Natural killer cell (primary cell): ENCODE measurements at regions not wholly inside any gene's neighbourhood (a gene's known extent, or its start where the extent isn't known, plus 50 kb on each side); places are given as distances from the start of the nearest gene placed in this dataset.

Source experiments
- ATAC-seq, 3 donors: fragments of 150-1000 bp in 2 of 3; fragments of 200-7000 bp in 1 of 3; cut with Tn5 transposase; 1 replicate in 1 of 3; 2 replicates in 2 of 3; pipeline ENCODE4 v1.10.0; 2021; ENCODE audit warnings: mild to moderate bottlenecking in 2 of 3, moderate library complexity in 2 of 3
- DNase-seq, 2 donors: peaks; one replicate each; pipeline versions ENCODE4 v3.0.0 to v3.0.0-alpha.2; 2013 to 2021; ENCODE audit warnings: mixed read lengths in 1 of 2
- H3K27ac ChIP-seq: one replicate; pipeline ENCODE4 v1.5.1; 2013; ENCODE audit warnings: mild to moderate bottlenecking, low read length
- H3K27me3 ChIP-seq: one replicate; pipeline ENCODE4 v1.6.1; 2013; ENCODE audit warnings: low read length; ENCODE audit not compliant: control insufficient read depth, insufficient read depth
- H3K36me3 ChIP-seq: one replicate; pipeline ENCODE4 v1.6.1; 2013; ENCODE audit warnings: low read length; ENCODE audit not compliant: control insufficient read depth, insufficient read depth
- H3K4me1 ChIP-seq: one replicate; pipeline ENCODE4 v1.6.1; 2013; ENCODE audit warnings: low read length; ENCODE audit not compliant: control insufficient read depth, insufficient read depth
- H3K4me3 ChIP-seq: one replicate; pipeline ENCODE4 v1.5.1; 2013; ENCODE audit warnings: low read length
- H3K9me3 ChIP-seq: one replicate; pipeline ENCODE4 v1.6.1; 2013; ENCODE audit warnings: low read length; ENCODE audit not compliant: control insufficient read depth, insufficient read depth
- H3K27ac Mint-ChIP-seq, 2 donors: one replicate each; pipeline ENCODE4 v1.8.0; 2022; ENCODE audit warnings: mild to moderate bottlenecking in 2 of 2, mixed read lengths in 2 of 2, moderate library complexity in 1 of 2
- H3K27me3 Mint-ChIP-seq, 2 donors: one replicate each; pipeline ENCODE4 v1.8.0; 2022; ENCODE audit warnings: low read depth in 2 of 2, mixed read lengths in 2 of 2
- H3K36me3 Mint-ChIP-seq: one replicate; pipeline ENCODE4 v1.8.0; 2022; ENCODE audit warnings: mixed read lengths
- H3K4me1 Mint-ChIP-seq, 2 donors: one replicate each; pipeline ENCODE4 v1.8.0; 2022; ENCODE audit warnings: mixed read lengths in 2 of 2
- H3K4me3 Mint-ChIP-seq: one replicate; pipeline ENCODE4 v1.8.0; 2022; ENCODE audit warnings: mild to moderate bottlenecking, moderate library complexity, mixed read lengths
- H3K9me3 Mint-ChIP-seq, 2 donors: one replicate each; pipeline ENCODE4 v1.8.0; 2022; ENCODE audit warnings: mixed read lengths in 2 of 2
- CTCF ChIP-seq: fragments of 200-600 bp; IDR thresholded peaks from one replicate; pipeline ENCODE4 v1.8.0; 2022; ENCODE audit warnings: antibody characterized with exemption
- WGBS: methylation state at CpG from one replicate; pipeline ENCODE4 v1.1.7; 2013; ENCODE audit warnings: missing lambda C conversion rate; ENCODE audit not compliant: insufficient coverage; 5-methylcytosine and 5-hydroxymethylcytosine counted together
- intact Hi-C: fragments of 100-400 bp; cut with micrococcal nuclease; formaldehyde crosslinking; loops from one replicate; pipeline ENCODE4 v1.14.2; 2022

DNA sequence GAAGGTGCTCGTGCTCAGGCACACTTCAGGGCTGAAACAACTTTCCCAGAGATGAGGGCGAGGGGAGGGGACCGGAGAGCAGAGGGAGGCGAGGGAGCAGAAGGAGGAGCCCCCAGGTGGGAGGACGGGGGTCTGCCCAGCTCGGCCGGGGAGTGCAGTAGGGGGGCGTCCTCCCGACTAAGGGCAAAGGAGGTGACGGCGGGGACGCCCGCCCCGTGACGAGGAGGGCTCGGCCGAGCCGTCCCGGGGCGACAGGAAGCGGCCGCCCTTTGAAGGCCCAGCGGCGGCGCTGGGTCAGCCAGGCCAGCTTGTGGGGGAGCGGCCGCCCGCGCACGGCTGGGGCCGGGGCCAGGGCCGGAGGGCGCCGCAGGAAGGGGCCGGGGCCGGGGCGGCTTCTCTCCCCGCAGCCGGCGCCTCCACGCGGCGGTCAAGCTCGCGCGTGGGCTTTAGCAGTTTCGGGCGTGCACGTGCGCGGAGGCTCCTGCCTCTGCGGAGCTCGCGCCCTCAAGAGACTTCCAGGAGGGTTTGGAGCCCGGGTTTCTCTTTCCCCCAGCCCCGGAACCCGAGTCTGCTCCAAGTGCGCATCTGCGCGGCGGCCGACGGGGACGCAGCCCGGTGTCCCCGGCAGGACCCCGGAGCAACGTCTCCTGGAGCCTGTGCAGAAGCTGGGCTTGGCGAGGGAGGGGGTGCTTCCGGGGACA is 100.8 kb upstream of the SLC45A1 start:
- WGBS: 4% methylated on average over 70 of the region's 70 CpGs
- Histone ChIP-seq H3K4me3 (peak overlapping the region; percentile 45), H3K27me3 (peaks cover 4% of the 10 kb centered on the region), H3K4me1 (peaks cover 24% of the 10 kb centered on the region), H3K9me3 (no peaks in the 10 kb centered on the region), H3K36me3 (no peaks in the 10 kb centered on the region), H3K27ac (peak overlapping the region; percentile 58)
- no peaks in the 10 kb centered on the region for H3K36me3 Mint-ChIP-seq
- intact Hi-C loops: loop anchor here (10.0 kb wide), 1 partner anchor 102 kb away; no protein-coding TSS in a partner anchor
- ATAC-seq (peak; percentile 40 to 63 (median 62)), DNase-seq (peak; percentile 33 to 41)
- peaks cover 23 to 31% of the 10 kb centered on the region in 2 donors for H3K27me3 Mint-ChIP-seq
- peaks cover 5 to 31% of the 10 kb centered on the region in 2 donors for H3K4me1 Mint-ChIP-seq
- peak overlapping the region in 1 of 2 donors; percentile 67 for H3K27ac Mint-ChIP-seq
- peak overlapping the region; percentile 71 for H3K4me3 Mint-ChIP-seq
- no peak for TF ChIP-seq CTCF
- H3K9me3 Mint-ChIP-seq: no peaks in the 10 kb centered on the region

DNA sequence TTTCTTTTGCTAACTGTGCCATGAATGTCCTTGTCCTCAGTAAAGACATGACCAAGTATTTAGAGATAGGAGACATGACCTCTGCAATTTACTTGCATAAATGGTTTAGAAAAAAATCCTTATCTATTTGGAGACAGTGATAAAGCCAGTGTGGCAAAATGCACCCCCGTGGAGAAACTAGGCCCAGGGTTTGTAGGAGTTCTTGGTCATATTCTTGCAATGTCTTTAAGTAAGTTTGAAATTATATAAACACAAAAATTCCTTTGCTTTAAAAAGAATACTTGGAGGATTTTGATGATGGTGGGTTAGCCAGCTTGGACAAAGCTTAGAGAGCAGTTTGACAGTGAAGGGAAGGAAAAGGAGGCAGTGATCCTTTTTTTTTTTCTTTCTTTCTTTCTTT is 101.9 kb upstream of the SLC45A1 start:
- Histone ChIP-seq H3K4me3 (no peak overlapping the region), H3K9me3 (no peaks in the 10 kb centered on the region), H3K27ac (no peak overlapping the region), H3K36me3 (no peaks in the 10 kb centered on the region), H3K27me3 (peaks cover 7% of the 10 kb centered on the region), H3K4me1 (peaks cover 24% of the 10 kb centered on the region)
- DNase-seq: no peak
- no peak for TF ChIP-seq CTCF
- no peak for ATAC-seq
- Mint-ChIP-seq H3K27me3 (peaks cover 34 to 36% of the 10 kb centered on the region in 2 donors), H3K9me3 (no peaks in the 10 kb centered on the region), H3K36me3 (no peaks in the 10 kb centered on the region), H3K27ac (no peak overlapping the region), H3K4me1 (peaks cover 12 to 40% of the 10 kb centered on the region in 2 donors), H3K4me3 (peak overlapping the region; percentile 67)
- intact Hi-C loops: loop anchor here (10.0 kb wide), 1 partner anchor 101 kb away; no protein-coding TSS in a partner anchor
- WGBS: no CpG with 5 or more reads among the region's 1 CpG

GRCh38 chr1:8214501-8215173 is 103.3 kb upstream of the SLC45A1 start:
- DNase-seq (no peak), ATAC-seq (no peak)
- Histone ChIP-seq H3K27ac (no peak overlapping the region), H3K27me3 (peaks cover 7% of the 10 kb centered on the region), H3K4me3 (no peak overlapping the region), H3K36me3 (no peaks in the 10 kb centered on the region), H3K9me3 (no peaks in the 10 kb centered on the region), H3K4me1 (peaks cover 24% of the 10 kb centered on the region)
- 91% methylated on average over 5 of the region's 6 CpGs for WGBS
- no peak for TF ChIP-seq CTCF
- H3K27ac Mint-ChIP-seq: no peak overlapping the region
- H3K4me1 Mint-ChIP-seq: peaks cover 12 to 40% of the 10 kb centered on the region in 2 donors
- no peaks in the 10 kb centered on the region for H3K36me3 Mint-ChIP-seq
- intact Hi-C loops: loop anchor here (10.0 kb wide), 1 partner anchor 100 kb away; no protein-coding TSS in a partner anchor
- H3K27me3 Mint-ChIP-seq: peaks cover 35 to 43% of the 10 kb centered on the region in 2 donors
- H3K9me3 Mint-ChIP-seq: no peaks in the 10 kb centered on the region
- H3K4me3 Mint-ChIP-seq: no peak overlapping the region
